Occipital lobe (tissue), 1 donor: ENCODE measurements at regions not wholly inside any gene's neighbourhood (a gene's known extent, or its start where the extent isn't known, plus 50 kb on each side); places are given as distances from the start of the nearest gene placed in this dataset.
"Not testable (repeated sequence)": the region's sequence is repeated elsewhere in the genome, so short reads cannot be mapped to it uniquely, and the experiment has no call there.

Experiments used
- DNase-seq: peaks from one replicate; lab custom pipeline; 2025; lab: John Stamatoyannopoulos, UW

DNA sequence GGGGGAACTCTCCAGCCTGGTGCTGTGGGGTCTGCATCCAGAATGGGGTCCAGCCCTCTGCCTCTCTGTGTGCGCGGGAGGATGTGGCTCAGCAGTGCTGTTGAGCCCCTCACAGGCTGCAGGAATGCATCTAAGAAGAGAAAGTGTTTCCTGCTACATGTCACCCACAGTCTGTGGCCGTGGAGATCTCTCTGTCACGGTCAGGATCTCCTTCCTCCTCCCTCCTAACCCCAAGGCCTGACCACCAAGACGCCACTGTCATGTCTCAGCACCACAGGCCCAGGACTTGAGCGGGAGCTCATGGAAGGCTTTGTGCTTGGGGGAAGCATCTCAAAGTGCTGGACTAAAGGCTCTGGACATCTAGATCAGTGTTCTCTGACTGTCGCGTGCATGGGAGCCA is 90.1 kb downstream of the SREK1 start:
- DNase-seq, result no peak

GRCh38 chr5:66238435-66238834 is 94.3 kb downstream of the SREK1 start:
- no peak for DNase-seq

DNA sequence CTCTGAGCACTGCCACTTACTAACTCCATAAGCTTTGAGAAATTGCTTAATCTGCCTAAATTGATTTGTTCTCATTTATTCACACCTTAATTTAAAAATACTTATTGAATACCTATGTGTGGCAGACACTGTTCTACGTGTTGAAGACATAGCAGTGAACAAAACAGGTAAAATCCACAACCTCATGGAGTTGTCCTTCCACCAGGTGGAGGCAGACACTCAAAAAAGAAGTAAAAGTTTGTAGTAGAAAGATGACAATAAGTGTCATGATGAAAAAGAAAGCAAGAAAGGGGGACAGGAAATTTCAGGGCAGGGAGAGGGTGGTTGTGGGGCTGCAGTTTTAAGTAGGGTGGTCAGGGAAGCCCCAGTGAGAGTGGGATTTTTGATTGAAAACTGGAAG is 94.9 kb downstream of the SREK1 start:
- DNase-seq, result no peak

- no peak for DNase-seq
Observed at GRCh38 chr5:66241136-66241825, 97.2 kb downstream of the SREK1 start.

GRCh38 chr5:66242050-66242715 is 98.1 kb downstream of the SREK1 start:
- DNase-seq, result no peak

GRCh38 chr5:66246608-66247007 is 102.5 kb downstream of the SREK1 start:
- no peak for DNase-seq

GRCh38 chr5:66247176-66247960 is 103.3 kb downstream of the SREK1 start:
- no peak for DNase-seq

- no peak for DNase-seq
Observed at GRCh38 chr5:66248874-66249273, 104.8 kb downstream of the SREK1 start.

GRCh38 chr5:66249920-66250319 is 105.8 kb downstream of the SREK1 start:
- no peak for DNase-seq

DNA sequence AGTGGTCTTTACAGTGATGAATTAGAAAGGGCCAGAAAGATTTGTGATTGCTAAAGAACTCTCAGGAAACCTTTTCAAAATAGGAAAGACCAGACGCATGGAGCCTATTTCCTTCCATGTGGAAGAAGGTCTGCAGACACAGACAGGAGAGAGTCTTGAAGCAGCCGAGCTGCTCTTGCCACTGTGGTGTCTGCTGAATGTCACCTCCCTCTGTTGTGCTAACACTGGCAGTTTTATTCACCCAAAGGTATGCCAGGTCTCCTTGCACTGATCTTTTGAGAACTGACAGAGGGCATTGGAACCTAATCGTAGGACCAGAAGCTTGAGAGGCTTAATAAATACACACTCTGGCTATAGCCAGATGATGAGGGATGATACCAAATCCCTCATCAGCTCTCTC is 108.7 kb downstream of the SREK1 start:
- DNase-seq, result no peak

DNA sequence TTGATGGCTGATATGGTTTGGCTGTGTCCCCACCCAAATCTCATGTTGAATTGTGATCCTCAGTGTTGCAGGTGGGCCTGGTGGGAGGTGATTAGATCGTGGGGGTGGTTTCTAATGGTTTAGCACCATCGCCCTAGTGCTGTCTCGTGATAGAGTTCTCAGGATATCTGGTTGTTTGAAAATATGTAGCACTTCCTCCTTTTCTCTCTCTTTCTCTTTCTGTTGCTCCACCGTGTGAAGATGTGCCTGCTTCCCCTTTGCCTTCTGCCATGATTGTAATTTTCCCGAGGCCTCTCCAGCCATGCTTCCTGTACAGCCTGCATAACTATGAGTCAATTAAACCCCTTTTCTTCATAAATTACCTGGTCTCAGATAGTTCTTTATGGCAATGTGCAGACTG is 111.6 kb downstream of the SREK1 start:
- DNase-seq, result no peak

DNA sequence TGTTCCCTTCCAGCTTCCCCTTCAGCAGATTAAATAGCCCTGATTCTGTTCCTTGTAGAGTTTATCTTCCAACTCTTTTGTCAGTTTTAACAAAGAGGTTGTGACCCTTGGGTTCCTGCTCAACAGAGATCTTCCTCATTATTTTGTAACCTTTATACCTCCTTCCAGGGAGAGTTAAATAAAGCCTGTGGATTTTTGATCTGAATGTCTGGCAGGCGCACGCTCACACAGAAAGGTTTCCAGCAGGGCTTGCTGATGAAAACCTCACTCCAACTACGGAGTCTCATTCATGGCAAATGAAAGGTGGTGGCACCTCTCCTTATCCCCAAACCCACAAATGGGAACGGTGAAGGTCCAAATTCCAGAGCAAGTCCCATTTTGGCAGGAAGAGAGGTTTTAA is 129.0 kb downstream of the SREK1 start:
- DNase-seq, result no peak

DNA sequence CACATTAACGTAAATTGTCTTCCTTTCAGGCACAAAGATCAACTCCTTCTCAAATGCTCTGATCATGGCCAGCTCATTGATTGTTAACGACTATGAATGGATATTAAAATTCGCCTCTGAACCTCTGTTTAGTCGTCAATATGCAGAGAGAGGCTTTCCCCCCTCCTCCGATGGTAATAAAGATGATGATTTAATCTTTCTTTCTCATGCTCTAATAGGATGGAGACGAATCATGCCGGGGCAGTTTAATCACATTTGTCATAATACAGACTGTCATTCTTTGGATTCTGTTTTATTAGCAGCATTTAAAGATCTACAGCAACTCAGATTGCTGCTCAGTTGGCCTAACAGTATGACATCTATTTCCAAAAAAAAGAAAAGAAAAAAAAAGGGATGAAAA is 132.9 kb downstream of the SREK1 start:
- DNase-seq, result no peak

- DNase-seq, result no peak
Observed at GRCh38 chr5:66277981-66278380, 133.9 kb downstream of the SREK1 start.

DNA sequence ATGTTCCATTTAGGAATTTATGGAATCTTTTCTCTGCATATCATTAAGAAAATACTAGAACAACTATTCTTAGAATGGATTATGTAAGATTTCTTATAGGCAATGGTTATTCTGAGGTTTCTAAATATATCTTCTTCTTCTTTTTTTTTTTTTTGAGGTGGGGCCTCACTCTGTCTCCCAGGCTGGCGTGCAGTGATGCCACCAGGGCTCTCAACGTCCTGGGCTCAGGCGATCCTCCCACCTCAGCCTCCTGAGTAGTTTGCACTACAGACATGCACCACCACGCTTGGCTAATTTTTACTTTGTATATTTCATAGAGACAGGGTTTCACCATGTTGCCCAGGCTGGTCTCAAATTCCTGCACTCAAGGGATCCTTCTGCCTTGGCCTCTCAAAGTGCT is 137.2 kb downstream of the SREK1 start:
- no peak for DNase-seq

DNA sequence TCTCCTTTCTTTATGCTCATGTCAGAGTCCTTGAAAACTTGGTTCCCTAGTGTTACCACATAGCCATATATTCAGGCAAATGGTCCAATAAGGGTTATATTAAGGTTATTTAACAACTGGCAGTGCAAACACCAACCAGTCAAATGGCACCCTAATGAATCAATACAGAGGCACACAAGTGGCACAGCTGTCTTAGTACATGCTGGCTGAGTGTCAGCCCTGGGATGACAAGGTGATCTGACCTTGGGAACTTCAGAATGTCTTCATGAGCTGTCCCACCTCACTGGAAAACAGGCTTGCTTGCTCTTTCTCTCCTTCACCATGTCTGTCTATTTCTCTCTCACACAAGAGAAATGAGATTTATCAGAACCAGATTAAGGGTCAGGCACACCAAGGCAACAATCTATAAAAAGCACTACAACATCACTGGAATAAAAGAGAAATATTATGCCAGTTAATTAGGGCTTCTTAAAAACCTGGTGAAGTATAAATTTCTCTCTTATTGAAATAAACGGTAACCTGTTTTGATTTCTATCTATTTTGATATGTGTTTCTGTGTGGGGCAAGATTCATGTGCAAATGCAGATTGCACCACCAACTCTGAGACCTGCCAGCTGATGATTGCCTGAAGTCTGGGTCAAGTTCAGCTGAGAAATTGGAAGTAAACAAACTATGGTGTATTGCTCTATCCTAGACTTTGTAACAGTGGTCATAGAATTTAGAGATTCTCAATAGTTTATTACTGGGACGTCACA is 140.7 kb downstream of the SREK1 start:
- DNase-seq, result no peak

DNA sequence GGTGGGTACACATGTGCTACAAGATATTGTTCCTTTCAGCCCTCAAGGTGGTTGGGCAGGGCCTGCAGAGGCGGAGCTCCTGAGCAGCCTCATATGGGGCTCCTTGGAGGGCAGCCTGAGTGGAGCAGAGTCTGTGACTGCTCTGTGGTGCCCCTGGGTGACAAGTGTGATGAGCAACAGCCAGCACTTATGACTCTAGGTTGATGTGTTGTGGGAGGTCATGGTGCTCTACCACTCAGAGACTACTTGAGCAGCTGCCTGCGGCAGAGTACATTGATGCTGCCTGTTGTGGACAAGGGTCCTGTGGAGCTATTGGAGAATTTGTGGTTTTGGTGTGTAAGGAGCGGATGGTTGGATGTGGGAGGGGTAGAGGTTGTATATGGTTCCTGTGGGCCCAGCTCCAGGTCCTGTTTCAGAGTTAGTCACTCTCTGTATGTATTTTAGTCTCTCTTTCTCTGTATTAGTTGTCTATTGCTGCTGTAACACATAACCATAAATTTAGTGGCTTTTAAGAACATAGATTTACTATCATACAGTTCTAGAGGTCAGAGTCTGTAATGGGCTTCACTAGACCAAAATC is 141.3 kb downstream of the SREK1 start:
- no peak for DNase-seq

GRCh38 chr5:66291771-66292170 is 147.7 kb downstream of the SREK1 start:
- no peak for DNase-seq

- DNase-seq, result not testable (repeated sequence)
Observed at GRCh38 chr5:66293851-66294250, 149.8 kb downstream of the SREK1 start.

- no peak for DNase-seq
Observed at GRCh38 chr5:66299463-66299862, 155.4 kb downstream of the SREK1 start.

DNA sequence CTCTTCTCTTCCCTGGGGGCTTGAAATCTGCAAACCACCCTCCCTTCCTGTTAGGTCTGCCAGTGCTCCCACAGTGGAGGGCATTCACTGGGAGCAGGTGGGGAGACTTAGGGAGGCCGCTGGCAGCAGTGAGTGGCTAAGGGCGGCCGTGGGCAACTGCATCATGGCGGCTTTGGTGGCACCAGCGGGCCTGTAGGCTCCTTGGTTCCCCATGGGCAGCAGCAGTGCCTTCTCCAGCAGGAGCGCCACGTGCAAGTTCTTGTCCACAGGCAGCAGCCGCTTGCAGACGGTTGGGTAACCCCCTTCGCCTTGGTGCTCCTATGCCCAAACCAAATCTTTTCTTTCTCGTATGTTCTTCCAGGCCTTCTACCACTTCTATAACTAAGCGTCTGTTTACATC is 158.2 kb downstream of the SREK1 start:
- DNase-seq, result no peak
